Skeletal muscle satellite cell (primary cell): ENCODE measurements at regions not wholly inside any gene's neighbourhood (a gene's known extent, or its start where the extent isn't known, plus 50 kb on each side); places are given as distances from the start of the nearest gene placed in this dataset.
"Not testable (repeated sequence)": the region's sequence is repeated elsewhere in the genome, so short reads cannot be mapped to it uniquely, and the experiment has no call there.

ENCODE experiments used
- H3K27me3 ChIP-seq: 2 replicates; pipeline ENCODE4 v1.7.0; 2013; ENCODE audit warnings: low read length; ENCODE audit not compliant: control insufficient read depth, insufficient read depth
- H3K36me3 ChIP-seq: 2 replicates; pipeline ENCODE4 v1.7.0; 2013; ENCODE audit warnings: mild to moderate bottlenecking, control low read depth, low read length; ENCODE audit not compliant: insufficient read depth
- H3K4me1 ChIP-seq: 2 replicates; pipeline ENCODE4 v1.7.0; 2013; ENCODE audit warnings: low read length; ENCODE audit not compliant: control insufficient read depth, insufficient read depth
- H3K4me2 ChIP-seq: 2 replicates; pipeline ENCODE4 v1.7.0; 2013; ENCODE audit warnings: mild to moderate bottlenecking, low read length
- H3K4me3 ChIP-seq: 2 replicates; pipeline ENCODE4 v1.7.0; 2013; ENCODE audit warnings: low read length
- H3K9ac ChIP-seq: 2 replicates; pipeline ENCODE4 v1.7.0; 2013; ENCODE audit warnings: mild to moderate bottlenecking, low read depth, low read length, moderate library complexity
- H3K9me3 ChIP-seq: replicated peaks from 2 replicates; pipeline ENCODE4 v1.7.0; 2013; ENCODE audit warnings: mild to moderate bottlenecking, control low read depth, low read length

- not testable (repeated sequence) for H3K9me3 ChIP-seq, H3K36me3 ChIP-seq, H3K4me1 ChIP-seq, H3K27me3 ChIP-seq, H3K9ac ChIP-seq, H3K4me2 ChIP-seq, H3K4me3 ChIP-seq
These were observed 161.5 kb downstream of the GOLGA6L4 start for GRCh38 chr15:84397066-84397465.

- not testable (repeated sequence) for H3K9ac ChIP-seq, H3K27me3 ChIP-seq, H3K9me3 ChIP-seq, H3K4me3 ChIP-seq, H3K36me3 ChIP-seq, H3K4me1 ChIP-seq, H3K4me2 ChIP-seq
These were observed 162.5 kb downstream of the GOLGA6L4 start for GRCh38 chr15:84398087-84398486.

GRCh38 chr15:84398763-84399701 lies 163.5 kb downstream of the GOLGA6L4 start:
- H3K9me3 ChIP-seq = no peaks in the 10 kb centered on the region
- no peaks in the 10 kb centered on the region for H3K27me3 ChIP-seq
- no peak overlapping the region for H3K4me2 ChIP-seq
- no peaks in the 10 kb centered on the region for H3K4me1 ChIP-seq
- no peak overlapping the region for H3K4me3 ChIP-seq
- H3K9ac ChIP-seq = no peak overlapping the region
- H3K36me3 ChIP-seq = no peaks in the 10 kb centered on the region

- Histone ChIP-seq H3K27me3 (no peaks in the 10 kb centered on the region), H3K9me3 (no peaks in the 10 kb centered on the region), H3K9ac (no peak overlapping the region), H3K36me3 (no peaks in the 10 kb centered on the region), H3K4me2 (no peak overlapping the region), H3K4me3 (no peak overlapping the region), H3K4me1 (no peaks in the 10 kb centered on the region)
These were observed 164.6 kb downstream of the GOLGA6L4 start for GRCh38 chr15:84400017-84400740.

GRCh38 chr15:84400820-84401219 lies 165.2 kb downstream of the GOLGA6L4 start:
- Histone ChIP-seq H3K4me1 (no peaks in the 10 kb centered on the region), H3K4me3 (no peak overlapping the region), H3K27me3 (no peaks in the 10 kb centered on the region), H3K4me2 (no peak overlapping the region), H3K36me3 (no peaks in the 10 kb centered on the region), H3K9me3 (no peaks in the 10 kb centered on the region), H3K9ac (no peak overlapping the region)

GRCh38 chr15:84401461-84401860 lies 165.9 kb downstream of the GOLGA6L4 start:
- H3K36me3 ChIP-seq, H3K9ac ChIP-seq, H3K4me2 ChIP-seq, H3K9me3 ChIP-seq, H3K27me3 ChIP-seq, H3K4me3 ChIP-seq, H3K4me1 ChIP-seq: not testable (repeated sequence)

- not testable (repeated sequence) for H3K27me3 ChIP-seq, H3K4me1 ChIP-seq, H3K4me3 ChIP-seq, H3K4me2 ChIP-seq, H3K9me3 ChIP-seq, H3K9ac ChIP-seq, H3K36me3 ChIP-seq
These were observed 166.6 kb downstream of the GOLGA6L4 start for GRCh38 chr15:84401891-84402840.

- Histone ChIP-seq H3K4me2 (no peak overlapping the region), H3K4me3 (no peak overlapping the region), H3K9ac (no peak overlapping the region), H3K36me3 (no peaks in the 10 kb centered on the region), H3K9me3 (no peaks in the 10 kb centered on the region), H3K4me1 (no peaks in the 10 kb centered on the region), H3K27me3 (no peaks in the 10 kb centered on the region)
These were observed 167.5 kb downstream of the GOLGA6L4 start for GRCh38 chr15:84402856-84403608.

GRCh38 chr15:84409357-84409756 lies 173.8 kb downstream of the GOLGA6L4 start:
- not testable (repeated sequence) for H3K4me3 ChIP-seq, H3K9me3 ChIP-seq, H3K4me1 ChIP-seq, H3K27me3 ChIP-seq, H3K9ac ChIP-seq, H3K4me2 ChIP-seq, H3K36me3 ChIP-seq

- H3K4me1 ChIP-seq, H3K9ac ChIP-seq, H3K9me3 ChIP-seq, H3K27me3 ChIP-seq, H3K36me3 ChIP-seq, H3K4me3 ChIP-seq: not testable (repeated sequence)
- H3K4me2 ChIP-seq = peak overlapping the region; percentile 73
These were observed 179.2 kb upstream of the ZSCAN2 start for GRCh38 chr15:84421513-84422181.
